H1 (cell line): ENCODE measurements at regions not wholly inside any gene's neighbourhood (a gene's known extent, or its start where the extent isn't known, plus 50 kb on each side); places are given as distances from the start of the nearest gene placed in this dataset.
"Not testable (repeated sequence)": the region's sequence is repeated elsewhere in the genome, so short reads cannot be mapped to it uniquely, and the experiment has no call there.

Experiments used
- CTCF ChIA-PET: fragments of 300-600 bp; sonication (Branson Sonifier 250); formaldehyde crosslinking; loops from one replicate; lab custom pipeline; 2021; ENCODE audit not compliant: partially characterized antibody; lab: Charles Lee
- POLR2A ChIA-PET: fragments of 300-600 bp; sonication (Branson Sonifier 250); formaldehyde crosslinking; loops from one replicate; lab custom pipeline; 2021; ENCODE audit warnings: inconsistent platforms; ENCODE audit not compliant: partially characterized antibody; lab: Charles Lee
- DNase-seq, 2 experiments: peaks; one replicate each; pipeline versions ENCODE4 v3.0.0 to v3.0.0-alpha.2; 2010 to 2022; ENCODE audit warnings: low spot score in 2 of 2, low read depth in 1 of 2, mixed read lengths in 1 of 2
- FAIRE-seq: peaks from 2 replicates; lab custom pipeline; 2011; peaks lifted over from hg19 to GRCh38; lab: Jason Lieb, UNC
- H2AFZ ChIP-seq: 2 replicates; pipeline ENCODE4 v1.8.1; 2012; ENCODE audit warnings: low read length, inconsistent platforms
- H2AK5ac ChIP-seq: 2 replicates; pipeline ENCODE4 v1.6.1; 2013; ENCODE audit warnings: low read depth, low read length
- H2BK120ac ChIP-seq: replicated peaks from 2 replicates; pipeline ENCODE3; 2013; ENCODE audit warnings: low read depth, low read length, inconsistent platforms
- H2BK12ac ChIP-seq: 2 replicates; pipeline ENCODE4 v1.6.1; 2013; ENCODE audit warnings: low read depth, low read length
- H2BK15ac ChIP-seq: 2 replicates; pipeline ENCODE4 v1.6.1; 2013; ENCODE audit warnings: low read length
- H2BK20ac ChIP-seq: 2 replicates; pipeline ENCODE4 v1.6.1; 2013; ENCODE audit warnings: low read length
- H2BK5ac ChIP-seq: 2 replicates; pipeline ENCODE4 v1.6.1; 2013; ENCODE audit warnings: low read depth, low read length
- H3K14ac ChIP-seq: 2 replicates; pipeline ENCODE4 v1.6.1; 2013; ENCODE audit warnings: inconsistent platforms; ENCODE audit not compliant: insufficient read length
- H3K18ac ChIP-seq: 2 replicates; pipeline ENCODE4 v1.6.1; 2013; ENCODE audit warnings: low read length; ENCODE audit errors: extremely low read depth
- H3K23ac ChIP-seq: 2 replicates; pipeline ENCODE4 v1.6.1; 2013; ENCODE audit warnings: inconsistent platforms; ENCODE audit not compliant: insufficient read length
- H3K23me2 ChIP-seq: 2 replicates; pipeline ENCODE4 v1.6.1; 2013; ENCODE audit warnings: low read depth, low read length
- H3K27ac ChIP-seq: 2 replicates; pipeline ENCODE4 v1.6.1; 2011; ENCODE audit warnings: low read depth, low read length, inconsistent platforms
- H3K27me3 ChIP-seq, 4 experiments: replicated peaks in 1 of 4; 1 replicate in 1 of 4; 2 replicates in 3 of 4; pipeline versions ENCODE4 v1.6.1 to v1.8.1; 2011 to 2013; ENCODE audit warnings: low read length in 3 of 4, mild to moderate bottlenecking in 3 of 4, inconsistent platforms in 2 of 4, mixed read lengths in 2 of 4, moderate library complexity in 1 of 4; ENCODE audit not compliant: control insufficient read depth in 3 of 4, insufficient read depth in 3 of 4; ENCODE audit errors: extremely low read depth in 1 of 4
- H3K36me3 ChIP-seq, 4 experiments: 2 replicates each; pipeline versions ENCODE4 v1.6.1 to v1.8.1; 2011 to 2013; ENCODE audit warnings: mild to moderate bottlenecking in 4 of 4, low read length in 3 of 4, moderate library complexity in 2 of 4, control low read depth in 1 of 4, inconsistent platforms in 1 of 4; ENCODE audit not compliant: insufficient read depth in 4 of 4, control insufficient read depth in 2 of 4
- H3K4ac ChIP-seq: replicated peaks from 2 replicates; pipeline ENCODE3; 2013; ENCODE audit warnings: low read length, low read depth, mixed read lengths, inconsistent platforms; ENCODE audit not compliant: insufficient read length
- H3K4me1 ChIP-seq, 4 experiments: replicated peaks in 1 of 4; 1 replicate in 1 of 4; 2 replicates in 3 of 4; pipeline versions ENCODE4 v1.6.1 to v1.8.1; 2011 to 2013; ENCODE audit warnings: low read length in 3 of 4, inconsistent platforms in 2 of 4, mixed read lengths in 1 of 4; ENCODE audit not compliant: insufficient read depth in 4 of 4, control insufficient read depth in 3 of 4
- H3K4me2 ChIP-seq, 2 experiments: 2 replicates each; pipeline versions ENCODE4 v1.6.1 to v1.8.1; 2011 to 2013; ENCODE audit warnings: low read depth in 2 of 2, low read length in 2 of 2, control low read depth in 1 of 2, inconsistent platforms in 1 of 2, mild to moderate bottlenecking in 1 of 2; ENCODE audit not compliant: insufficient read depth in 1 of 2
- H3K4me3 ChIP-seq, 4 experiments: fragments of 200-600, 300-600 bp in 1 of 4; sonication (generic), shearing (Covaris generic), sonication (Bioruptor Twin) in 1 of 4; 2 replicates each; pipeline versions ENCODE4 v1.5.1 to v1.8.1; 2011 to 2016; ENCODE audit warnings: low read length in 4 of 4, low read depth in 3 of 4, control low read depth in 2 of 4, inconsistent platforms in 2 of 4, mild to moderate bottlenecking in 2 of 4, mixed read lengths in 1 of 4, moderate library complexity in 1 of 4; ENCODE audit not compliant: insufficient read depth in 2 of 4; ENCODE audit errors: extremely low read depth in 1 of 4
- H3K56ac ChIP-seq: replicated peaks from 2 replicates; pipeline ENCODE3; 2013; ENCODE audit warnings: low read depth, mild to moderate bottlenecking, mixed read lengths, low read length, inconsistent platforms; ENCODE audit not compliant: insufficient read length
- H3K79me1 ChIP-seq: 2 replicates; pipeline ENCODE4 v1.6.1; 2013; ENCODE audit warnings: low read depth, low read length, control low read depth
- H3K79me2 ChIP-seq, 2 experiments: 2 replicates each; pipeline versions ENCODE4 v1.6.1 to v1.8.1; 2012 to 2013; ENCODE audit warnings: low read length in 2 of 2, mild to moderate bottlenecking in 2 of 2, inconsistent platforms in 1 of 2; ENCODE audit not compliant: insufficient read depth in 2 of 2, control insufficient read depth in 1 of 2
- H3K9ac ChIP-seq, 4 experiments: replicated peaks in 1 of 4; 1 replicate in 1 of 4; 2 replicates in 3 of 4; pipeline versions ENCODE4 v1.6.1 to v1.8.1; 2011 to 2013; ENCODE audit warnings: low read depth in 3 of 4, low read length in 3 of 4, control low read depth in 2 of 4, mild to moderate bottlenecking in 2 of 4, moderate library complexity in 2 of 4, inconsistent platforms in 1 of 4; ENCODE audit errors: extremely low read depth in 1 of 4
- H3K9me3 ChIP-seq, 2 experiments: 2 replicates each; pipeline versions ENCODE4 v1.6.1 to v1.8.1; 2012 to 2013; ENCODE audit warnings: mild to moderate bottlenecking in 2 of 2, moderate library complexity in 2 of 2, control low read depth in 1 of 2, inconsistent platforms in 1 of 2, low read depth in 1 of 2, low read length in 1 of 2, mixed read lengths in 1 of 2; ENCODE audit not compliant: insufficient read depth in 2 of 2
- H4K20me1 ChIP-seq, 2 experiments: replicated peaks in 1 of 2; 2 replicates each; pipeline versions ENCODE3 to v1.8.1; 2011 to 2013; ENCODE audit warnings: inconsistent platforms in 2 of 2, low read length in 2 of 2, mild to moderate bottlenecking in 1 of 2; ENCODE audit not compliant: insufficient read depth in 2 of 2, control insufficient read depth in 1 of 2
- H4K5ac ChIP-seq: 2 replicates; pipeline ENCODE4 v1.6.1; 2013; ENCODE audit warnings: low read length, low read depth, mixed read lengths, inconsistent platforms; ENCODE audit not compliant: insufficient read length
- H4K8ac ChIP-seq: 2 replicates; pipeline ENCODE4 v1.8.0; 2013; ENCODE audit warnings: mild to moderate bottlenecking, moderate library complexity, low read length, inconsistent platforms; ENCODE audit not compliant: insufficient read depth; ENCODE audit errors: extremely low read depth
- H4K91ac ChIP-seq: replicated peaks from 2 replicates; pipeline ENCODE3; 2013; ENCODE audit warnings: low read length, mixed read lengths, inconsistent platforms; ENCODE audit not compliant: insufficient read length
- WGBS, 2 experiments: shearing (Covaris generic) in 1 of 2; methylation state at CpG; one replicate each; pipeline versions ENCODE4 v1.1.6 to v1.1.7; 2013 to 2015; ENCODE audit warnings: low lambda C conversion rate in 2 of 2, mixed read lengths in 2 of 2, inconsistent platforms in 1 of 2, low coverage in 1 of 2, missing lambda C conversion rate in 1 of 2; ENCODE audit not compliant: insufficient replicate concordance in 2 of 2, insufficient coverage in 1 of 2, insufficient read length in 1 of 2; ENCODE audit errors: extremely low coverage in 1 of 2, missing lambda C conversion rate in 1 of 2; 5-methylcytosine and 5-hydroxymethylcytosine counted together

DNA sequence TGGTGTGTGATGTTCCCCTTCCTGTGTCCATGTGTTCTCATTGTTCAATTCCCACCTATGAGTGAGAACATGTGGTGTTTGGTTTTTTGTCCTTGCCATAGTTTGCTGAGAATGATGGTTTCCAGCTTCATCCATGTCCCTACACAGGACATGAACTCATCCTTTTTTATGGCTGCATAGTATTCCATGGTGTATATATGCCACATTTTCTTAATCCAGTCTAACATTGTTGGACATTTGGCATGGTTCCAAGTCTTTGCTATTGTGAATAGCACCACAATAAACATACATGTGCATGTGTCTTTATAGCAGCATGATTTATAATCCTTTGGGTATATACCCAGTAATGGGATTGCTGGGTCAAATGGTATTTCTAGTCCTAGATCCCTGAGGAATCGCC lies 340.3 kb downstream of the DLEU7 start:
- FAIRE-seq, H3K14ac ChIP-seq, H4K5ac ChIP-seq, H3K23ac ChIP-seq, H2AFZ ChIP-seq, H3K79me2 ChIP-seq, H3K4me3 ChIP-seq, POLR2A ChIA-PET, H3K18ac ChIP-seq, H3K9me3 ChIP-seq, DNase-seq, H3K23me2 ChIP-seq, H4K8ac ChIP-seq, H3K4me1 ChIP-seq, H2BK20ac ChIP-seq, H2AK5ac ChIP-seq, H2BK5ac ChIP-seq, H2BK15ac ChIP-seq, H3K36me3 ChIP-seq, H3K9ac ChIP-seq, H4K91ac ChIP-seq, H3K56ac ChIP-seq, H3K27ac ChIP-seq, H3K27me3 ChIP-seq, H3K4me2 ChIP-seq, H3K4ac ChIP-seq, H4K20me1 ChIP-seq, CTCF ChIA-PET, H2BK12ac ChIP-seq, H3K79me1 ChIP-seq, H2BK120ac ChIP-seq: not testable (repeated sequence)
- no CpG with 5 or more reads among the region's 1 CpG for WGBS, 2 experiments
